ENCODE measurements at regions not wholly inside any gene's neighbourhood (a gene's known extent, or its start where the extent isn't known, plus 50 kb on each side); places are given as distances from the start of the nearest gene placed in this dataset.

- TF ChIP-seq POLR2AphosphoS5 (IDR thresholded peaks at IDR 0.05) (no peak), EP300 (IDR thresholded peaks at IDR 0.05) (no peak), CTCF (IDR thresholded peaks at IDR 0.05) (no peak), POLR2A (IDR thresholded peaks at IDR 0.05; ENCODE audit: low read depth) (no peak)
These were observed 770.3 kb downstream of the NLGN4X start for GRCh38 chrX:5458300-5458842.
